PC-9 (cell line): ENCODE measurements at regions not wholly inside any gene's neighbourhood (a gene's known extent, or its start where the extent isn't known, plus 50 kb on each side); places are given as distances from the start of the nearest gene placed in this dataset.
"Not testable (repeated sequence)": the region's sequence is repeated elsewhere in the genome, so short reads cannot be mapped to it uniquely, and the experiment has no call there.

Experiments used
- BruUV-seq: library from RNA; stranded (reverse); fragments of 400-500 nt; replicated peaks from 2 replicates; lab custom pipeline; 2021; lab: Mats Ljungman, UMichigan
- CTCF ChIA-PET: fragments of 300-600 bp; sonication (Branson Sonifier 250); formaldehyde crosslinking; loops from one replicate; lab custom pipeline; 2022; ENCODE audit warnings: antibody characterized with exemption; lab: Charles Lee
- POLR2A ChIA-PET: fragments of 300-600 bp; sonication (Branson Sonifier 250); formaldehyde crosslinking; loops from one replicate; lab custom pipeline; 2022; ENCODE audit warnings: antibody characterized with exemption; ENCODE audit not compliant: unreplicated experiment; lab: Charles Lee
- DNase-seq, 2 experiments: peaks; one replicate each; pipeline versions ENCODE4 v3.0.0 to v3.0.0-alpha.2; 2015 to 2022; ENCODE audit warnings: mixed read lengths in 1 of 2
- H2AFZ ChIP-seq: fragments of 200-600 bp; sonication (generic); 2 replicates; pipeline ENCODE4 v1.8.1; 2017; ENCODE audit warnings: antibody characterized with exemption
- H3F3A ChIP-seq: fragments of 200-600 bp; sonication (generic); 2 replicates; pipeline ENCODE4 v1.8.1; 2017; ENCODE audit warnings: antibody characterized with exemption, mild to moderate bottlenecking, low read depth; ENCODE audit not compliant: insufficient read depth
- H3K27ac ChIP-seq: fragments of 200-600 bp; sonication (generic); 2 replicates; pipeline ENCODE4 v1.6.1; 2016; ENCODE audit warnings: mixed run types
- H3K27me3 ChIP-seq: fragments of 200-600 bp; sonication (generic); 2 replicates; pipeline ENCODE4 v1.6.1; 2016; ENCODE audit warnings: low read depth, mixed run types; ENCODE audit not compliant: insufficient read depth
- H3K36me3 ChIP-seq: fragments of 200-600 bp; sonication (generic); 2 replicates; pipeline ENCODE4 v1.6.1; 2016; ENCODE audit warnings: low read depth, mixed run types
- H3K4me1 ChIP-seq: fragments of 200-600 bp; sonication (generic); replicated peaks from 2 replicates; pipeline ENCODE4 v1.6.1; 2016; ENCODE audit warnings: mixed run types; ENCODE audit not compliant: insufficient read depth
- H3K4me2 ChIP-seq: fragments of 200-600 bp; sonication (generic); 2 replicates; pipeline ENCODE4 v1.6.1; 2017; ENCODE audit warnings: mixed run types
- H3K4me3 ChIP-seq: fragments of 200-600 bp; sonication (generic); 2 replicates; pipeline ENCODE4 v1.6.1; 2016; ENCODE audit warnings: mixed run types
- H3K79me2 ChIP-seq: fragments of 200-600 bp; sonication (generic); 2 replicates; pipeline ENCODE4 v1.6.1; 2017; ENCODE audit warnings: low read depth, mixed run types
- H3K9me2 ChIP-seq: fragments of 200-600 bp; sonication (generic); 2 replicates; pipeline ENCODE4 v1.8.1; 2017; ENCODE audit warnings: mild to moderate bottlenecking; ENCODE audit not compliant: insufficient read depth
- H3K9me3 ChIP-seq: fragments of 200-600 bp; sonication (generic); 2 replicates; pipeline ENCODE4 v1.8.1; 2016; ENCODE audit warnings: low read depth; ENCODE audit not compliant: insufficient read depth
- H4K20me1 ChIP-seq: fragments of 200-600 bp; sonication (generic); 2 replicates; pipeline ENCODE4 v1.8.1; 2017; ENCODE audit not compliant: insufficient read depth
- CTCF ChIP-seq: fragments of 200-600 bp; sonication (generic); conservative IDR thresholded peaks from 2 replicates; pipeline ENCODE4 v1.6.1; 2017; ENCODE audit warnings: mixed run types, antibody characterized with exemption, mild to moderate bottlenecking, moderate library complexity
- EZH2 ChIP-seq: fragments of 200-600 bp; sonication (generic); IDR thresholded peaks from 2 replicates; pipeline ENCODE4 v1.8.0; 2017; ENCODE audit warnings: antibody characterized with exemption, low read depth
- intact Hi-C: fragments of 100-400 bp; cut with micrococcal nuclease; formaldehyde crosslinking; loops from one replicate; pipeline ENCODE4 v1.10.0; 2022; ENCODE audit not compliant: unreplicated experiment

GRCh38 chr22:22366537-22366936 lies 122.0 kb downstream of the VPREB1 start:
- H2AFZ ChIP-seq = no peak overlapping the region
- no peaks in the 10 kb centered on the region for H3K79me2 ChIP-seq
- BruUV-seq = no TSS peak
- POLR2A ChIA-PET = no interaction called here
- H3K4me1 ChIP-seq = no peaks in the 10 kb centered on the region
- no peak overlapping the region for H3K4me3 ChIP-seq
- no peaks in the 10 kb centered on the region for H3F3A ChIP-seq
- CTCF ChIA-PET = no interaction called here
- DNase-seq = no peak
- H3K9me3 ChIP-seq = no peaks in the 10 kb centered on the region
- intact Hi-C loops = no loop called here
- no peak overlapping the region for H3K4me2 ChIP-seq
- no peak for TF ChIP-seq CTCF
- TF ChIP-seq EZH2 = no peak
- no peaks in the 10 kb centered on the region for H3K9me2 ChIP-seq
- no peaks in the 10 kb centered on the region for H3K36me3 ChIP-seq
- H3K27ac ChIP-seq = no peak overlapping the region
- no peaks in the 10 kb centered on the region for H4K20me1 ChIP-seq
- peaks cover 22% of the 10 kb centered on the region; the same call in 1 of the 2 replicates for H3K27me3 ChIP-seq

GRCh38 chr22:22368516-22368915 lies 123.9 kb downstream of the VPREB1 start:
- intact Hi-C loops = no loop called here
- no peak for TF ChIP-seq EZH2
- no peak for TF ChIP-seq CTCF
- no peaks in the 10 kb centered on the region for H3K79me2 ChIP-seq
- BruUV-seq = no TSS peak
- H3K4me2 ChIP-seq = no peak overlapping the region
- H3K4me1 ChIP-seq = no peaks in the 10 kb centered on the region
- H3K36me3 ChIP-seq = no peaks in the 10 kb centered on the region
- no peak for DNase-seq
- no peaks in the 10 kb centered on the region for H3K9me2 ChIP-seq
- no peak overlapping the region for H2AFZ ChIP-seq
- ChIA-PET CTCF (no interaction called here), POLR2A (interaction anchor here (0.6 kb wide), 1 partner anchor 535 kb away, joined by 4 read pairs; no protein-coding TSS in a partner anchor)
- no peaks in the 10 kb centered on the region for H3F3A ChIP-seq
- no peak overlapping the region for H3K4me3 ChIP-seq
- no peak overlapping the region for H3K27ac ChIP-seq
- peaks cover 21% of the 10 kb centered on the region; the same call in 1 of the 2 replicates for H3K27me3 ChIP-seq
- H3K9me3 ChIP-seq = no peaks in the 10 kb centered on the region
- no peaks in the 10 kb centered on the region for H4K20me1 ChIP-seq

GRCh38 chr22:22369219-22369963 lies 124.8 kb downstream of the VPREB1 start:
- H3K4me3 ChIP-seq, CTCF ChIA-PET, H3K9me3 ChIP-seq, H3K4me1 ChIP-seq, BruUV-seq, DNase-seq, H3K9me2 ChIP-seq, H3K36me3 ChIP-seq, H4K20me1 ChIP-seq, H3K4me2 ChIP-seq, H3F3A ChIP-seq, H3K79me2 ChIP-seq, intact Hi-C loops, H2AFZ ChIP-seq, H3K27ac ChIP-seq: not testable (repeated sequence)
- H3K27me3 ChIP-seq = peaks cover 22% of the 10 kb centered on the region
- POLR2A ChIA-PET = interaction anchor here (0.6 kb wide), 1 partner anchor 534 kb away, joined by 4 read pairs; no protein-coding TSS in a partner anchor

- Histone ChIP-seq H3K9me3 (no peaks in the 10 kb centered on the region), H3K27me3 (peaks cover 25% of the 10 kb centered on the region), H3K36me3 (no peaks in the 10 kb centered on the region), H2AFZ (no peak overlapping the region), H3K4me2 (no peak overlapping the region), H3K27ac (no peak overlapping the region), H3K4me1 (no peaks in the 10 kb centered on the region), H3K9me2 (no peaks in the 10 kb centered on the region), H3K79me2 (no peaks in the 10 kb centered on the region), H3F3A (no peaks in the 10 kb centered on the region), H4K20me1 (no peaks in the 10 kb centered on the region), H3K4me3 (no peak overlapping the region)
- ChIA-PET CTCF (no interaction called here), POLR2A (interaction anchor here (0.6 kb wide), 1 partner anchor 27 kb away, joined by 3 read pairs; no protein-coding TSS in a partner anchor)
- no peak for DNase-seq
- intact Hi-C loops = no loop called here
- no TSS peak for BruUV-seq
- no peak for TF ChIP-seq EZH2
- TF ChIP-seq CTCF = no peak
These were observed 125.3 kb downstream of the VPREB1 start for GRCh38 chr22:22369964-22370270.
